GM12873 (cell line): ENCODE measurements at regions not wholly inside any gene's neighbourhood (a gene's known extent, or its start where the extent isn't known, plus 50 kb on each side); places are given as distances from the start of the nearest gene placed in this dataset.

Experiments
- CTCF ChIP-seq: IDR thresholded peaks from 2 replicates; pipeline ENCODE4 v1.5.1; 2012; ENCODE audit warnings: low read depth, mild to moderate bottlenecking, moderate library complexity, low read length, control low read depth; ENCODE audit not compliant: insufficient read depth; ENCODE audit errors: missing control alignments

DNA sequence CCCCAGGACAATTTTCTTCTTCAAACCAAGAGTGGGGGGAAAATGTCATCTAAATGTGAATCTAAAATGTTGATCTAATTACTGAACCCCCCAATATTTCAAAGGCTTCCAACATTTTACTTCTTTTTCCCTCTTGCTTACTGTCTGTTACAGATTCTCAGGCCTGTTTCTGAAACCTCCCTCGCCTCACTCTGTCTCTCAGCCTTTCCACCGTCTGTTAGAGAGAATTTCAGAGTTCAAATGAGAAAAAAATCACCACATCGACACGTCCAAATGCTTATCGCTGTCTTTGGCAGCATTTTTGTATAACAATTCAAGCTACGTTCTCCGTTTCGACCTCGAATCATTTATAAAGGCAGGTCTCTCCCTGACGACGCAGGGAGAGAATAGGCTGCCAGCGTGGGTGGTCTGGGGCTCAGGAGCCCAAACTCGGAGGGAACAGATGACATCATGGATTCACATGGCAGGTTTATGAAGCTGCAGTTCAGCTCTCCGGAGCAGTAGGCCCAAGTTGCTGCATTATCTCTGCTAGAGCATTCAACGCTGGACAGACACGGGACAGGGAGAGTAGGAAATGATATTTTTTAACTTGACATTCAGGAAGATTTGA lies 139.8 kb downstream of the GAS1 start:
- TF ChIP-seq CTCF: no peak

DNA sequence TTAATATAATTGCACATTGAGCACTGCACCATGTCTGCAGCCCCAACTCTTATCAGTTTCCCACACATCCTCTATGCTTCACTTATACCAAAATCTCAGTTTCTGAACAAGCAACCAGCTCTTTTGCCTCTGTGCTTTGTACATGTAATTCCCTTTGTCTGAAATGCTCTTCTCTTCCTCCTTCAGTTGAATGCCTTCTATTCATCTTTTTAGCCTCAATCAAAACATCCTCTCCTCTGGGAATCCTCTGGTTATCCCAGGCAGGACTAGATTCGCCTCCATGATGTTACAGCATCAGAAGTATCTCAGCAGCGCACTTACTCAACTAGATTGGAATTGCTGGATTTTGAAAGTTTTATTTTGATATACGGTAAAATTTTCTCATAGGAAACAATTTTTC lies 143.3 kb downstream of the GAS1 start:
- TF ChIP-seq CTCF: no peak

DNA sequence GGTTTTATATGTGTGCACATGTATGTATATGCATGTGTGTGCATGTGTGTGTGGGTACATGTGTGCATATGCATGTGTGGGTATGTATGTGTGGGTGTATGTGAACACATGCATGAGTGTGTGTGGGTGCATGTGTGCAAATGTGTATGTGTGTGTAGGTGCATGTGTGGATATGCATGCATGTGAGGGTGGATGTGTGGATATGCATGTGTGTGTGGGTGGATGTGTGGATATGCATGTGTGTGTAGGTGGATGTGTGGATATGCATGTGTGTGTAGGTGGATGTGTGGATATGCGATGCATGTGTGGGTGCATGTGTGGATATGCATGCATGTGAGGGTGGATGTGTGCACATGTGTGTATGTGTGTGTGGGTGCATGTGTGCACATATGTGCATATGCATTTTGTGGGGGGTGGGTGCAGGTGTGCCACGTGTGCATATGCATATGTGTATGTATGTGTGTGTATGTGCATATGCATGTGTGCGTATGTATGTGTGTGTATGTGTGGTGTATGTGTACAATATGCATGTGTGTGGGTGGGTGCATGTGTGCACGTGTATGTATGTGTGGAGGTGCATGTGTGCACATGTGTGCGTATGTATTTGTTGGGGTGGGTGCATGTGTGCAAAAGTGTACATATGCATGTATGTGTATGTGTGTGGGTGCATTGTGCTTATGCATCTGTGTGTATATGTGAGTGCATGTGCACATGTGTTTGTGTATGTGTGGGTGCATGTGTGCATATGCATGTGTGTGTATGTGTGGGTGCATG lies 144.2 kb downstream of the GAS1 start:
- no peak for TF ChIP-seq CTCF

DNA sequence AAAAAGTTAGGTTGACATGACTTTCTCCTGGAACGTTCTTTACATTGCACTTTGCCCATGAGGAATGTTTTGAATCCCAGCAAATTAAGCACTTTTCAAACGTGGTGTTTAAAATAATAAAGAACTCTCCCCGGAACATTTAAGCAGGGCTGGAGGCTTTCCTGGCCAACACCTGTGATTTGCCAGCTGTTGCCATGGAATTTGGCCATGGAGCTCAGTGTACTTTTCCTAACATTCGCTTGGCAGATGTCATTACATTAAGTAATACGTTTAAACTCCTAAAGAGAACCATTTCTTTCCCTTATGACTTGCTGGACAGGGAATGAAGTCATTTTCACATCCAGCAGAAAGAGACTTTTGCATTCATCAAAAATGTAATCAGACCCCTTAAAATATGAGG lies 146.1 kb downstream of the GAS1 start:
- TF ChIP-seq CTCF: no peak

GRCh38 chr9:86800681-86801080 lies 146.6 kb downstream of the GAS1 start:
- no peak for TF ChIP-seq CTCF

GRCh38 chr9:86798966-86799365 lies 148.3 kb downstream of the GAS1 start:
- TF ChIP-seq CTCF: no peak

DNA sequence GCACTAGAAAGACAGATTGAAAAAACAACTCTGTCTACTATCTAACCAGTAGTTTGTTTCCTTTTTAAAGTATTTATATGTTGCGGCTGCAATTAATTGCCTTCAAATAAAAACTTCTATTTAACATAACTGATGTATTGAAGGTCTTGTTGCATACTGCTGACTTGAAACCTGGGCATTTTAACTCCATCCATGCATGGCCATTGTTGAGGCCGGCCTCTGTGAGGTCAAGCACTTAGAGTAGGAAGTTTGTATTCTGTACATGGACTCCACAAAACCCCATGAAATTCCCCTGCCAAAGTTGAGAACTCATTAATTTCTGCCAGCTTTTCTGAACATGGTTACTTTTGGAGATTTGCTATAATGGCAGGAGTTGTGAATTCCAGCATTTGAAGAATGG lies 150.6 kb downstream of the GAS1 start:
- no peak for TF ChIP-seq CTCF
